ENCODE measurements at regions not wholly inside any gene's neighbourhood (a gene's known extent, or its start where the extent isn't known, plus 50 kb on each side); places are given as distances from the start of the nearest gene placed in this dataset.

GRCh38 chr3:107870943-107871638 lies 219.7 kb downstream of the CD47 start:
- Histone ChIP-seq H3K36me3 (ENCODE audit: control insufficient read depth in 2 of 4, insufficient read depth in 4 of 4, low read length in 3 of 4) (no peaks in the 10 kb centered on the region), H3K56ac (replicated peaks; ENCODE audit: insufficient read length, low read depth, low read length) (no peak overlapping the region), H3K23ac (ENCODE audit: insufficient read length) (no peak overlapping the region), H3K4me3 (ENCODE audit: extremely low read depth in 1 of 4, insufficient read depth in 2 of 4, low read depth in 3 of 4, low read length in 4 of 4) (no peak overlapping the region), H2BK20ac (ENCODE audit: low read length) (no peak overlapping the region), H3K9me3 (ENCODE audit: insufficient read depth in 2 of 2, low read depth in 1 of 2, low read length in 1 of 2) (no peaks in the 10 kb centered on the region), H3K27ac (ENCODE audit: low read depth, low read length) (no peak overlapping the region), H3K18ac (ENCODE audit: extremely low read depth, low read length) (no peak overlapping the region), H2BK12ac (ENCODE audit: low read depth, low read length) (no peak overlapping the region), H3K4me2 (ENCODE audit: insufficient read depth in 1 of 2, low read depth in 2 of 2, low read length in 2 of 2) (no peak overlapping the region), H3K4ac (replicated peaks; ENCODE audit: insufficient read length, low read depth, low read length) (no peak overlapping the region), H3K27me3 (replicated peaks in 1 of 4; ENCODE audit: control insufficient read depth in 3 of 4, extremely low read depth in 1 of 4, insufficient read depth in 3 of 4, low read length in 3 of 4) (no peaks in the 10 kb centered on the region), H3K23me2 (ENCODE audit: low read depth, low read length) (no peaks in the 10 kb centered on the region), H2AFZ (ENCODE audit: low read length) (no peak overlapping the region), H2AK5ac (ENCODE audit: low read depth, low read length) (no peak overlapping the region), H4K91ac (replicated peaks; ENCODE audit: insufficient read length, low read length) (no peak overlapping the region), H2BK5ac (ENCODE audit: low read depth, low read length) (no peak overlapping the region), H2BK15ac (ENCODE audit: low read length) (no peak overlapping the region), H4K20me1 (replicated peaks in 1 of 2; ENCODE audit: control insufficient read depth in 1 of 2, insufficient read depth in 2 of 2, low read length in 2 of 2) (no peaks in the 10 kb centered on the region), H3K79me2 (ENCODE audit: control insufficient read depth in 1 of 2, insufficient read depth in 2 of 2, low read length in 2 of 2) (no peaks in the 10 kb centered on the region), H3K9ac (replicated peaks in 1 of 4; ENCODE audit: extremely low read depth in 1 of 4, low read depth in 3 of 4, low read length in 3 of 4) (no peak overlapping the region), H3K4me1 (replicated peaks in 1 of 4; ENCODE audit: control insufficient read depth in 3 of 4, insufficient read depth in 4 of 4, low read length in 3 of 4) (no peaks in the 10 kb centered on the region), H4K8ac (ENCODE audit: extremely low read depth, insufficient read depth, low read length) (no peak overlapping the region), H4K5ac (ENCODE audit: insufficient read length, low read depth, low read length) (no peak overlapping the region), H3K14ac (ENCODE audit: insufficient read length) (no peak overlapping the region), H3K79me1 (ENCODE audit: low read depth, low read length) (no peaks in the 10 kb centered on the region), H2BK120ac (replicated peaks; ENCODE audit: low read depth, low read length) (no peak overlapping the region)
- WGBS, 2 experiments (ENCODE audit: extremely low coverage in 1 of 2, insufficient coverage in 1 of 2, insufficient read length in 1 of 2, insufficient replicate concordance in 2 of 2, low coverage in 1 of 2, low lambda C conversion rate in 2 of 2, missing lambda C conversion rate in 1 of 2) = 88% methylated on average over 2 of the region's 2 CpGs; no CpG with 5 or more reads in 1 of the 2 experiments
- FAIRE-seq = no peak
- ChIA-PET POLR2A (ENCODE audit: partially characterized antibody) (no interaction called here), CTCF (ENCODE audit: partially characterized antibody) (interaction anchor here (0.9 to 1.6 kb wide), 2 partner anchors 25 to 56 kb away, joined by 3 to 4 read pairs; no protein-coding TSS in a partner anchor)
- DNase-seq (ENCODE audit: low read depth in 1 of 2, low spot score in 2 of 2) = no peak
- TF ChIP-seq HDAC6 (IDR thresholded peaks at IDR 0.05; ENCODE audit: low read depth, low read length) = no peak
